NCI-H2196 treated with DMSO at 0.1 percent for 48 hours (cell line): ENCODE measurements at regions not wholly inside any gene's neighbourhood (a gene's known extent, or its start where the extent isn't known, plus 50 kb on each side); places are given as distances from the start of the nearest gene placed in this dataset.
"Not testable (repeated sequence)": the region's sequence is repeated elsewhere in the genome, so short reads cannot be mapped to it uniquely, and the experiment has no call there.

Experiments
- DNase-seq: peaks from one replicate; lab custom pipeline; 2025; ENCODE audit not compliant: unreplicated experiment; lab: John Stamatoyannopoulos, UW

DNA sequence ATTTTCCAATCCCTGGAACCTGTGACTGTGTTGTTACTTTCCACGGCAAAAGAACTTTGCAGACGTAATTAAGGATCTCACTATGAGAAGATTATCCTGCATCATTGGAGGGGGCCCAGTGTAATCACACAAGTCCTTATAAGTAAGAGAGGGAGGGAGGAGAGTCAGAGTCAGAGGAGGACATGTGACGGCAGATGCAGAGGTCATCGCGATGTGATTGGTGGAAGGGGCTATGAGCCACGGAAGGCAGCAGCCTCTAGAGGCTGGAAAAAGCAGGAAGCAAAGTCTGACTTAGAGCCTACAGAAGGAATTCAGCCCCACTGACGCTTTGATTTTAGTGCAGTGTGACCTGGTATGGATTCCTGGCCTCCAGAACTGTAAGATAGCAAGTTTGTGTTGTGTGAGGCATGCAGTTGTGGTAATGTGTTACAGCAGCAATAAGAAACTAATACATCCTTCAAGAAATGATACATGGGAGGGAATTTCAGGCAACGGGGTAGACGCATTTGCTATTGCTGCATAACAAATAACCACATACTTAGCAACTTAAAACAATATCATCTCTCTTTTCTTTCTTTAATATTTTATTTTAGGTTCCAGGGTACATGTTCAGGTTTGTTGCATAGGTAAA is 112.7 kb upstream of the SERPINE2 start:
- no peak for DNase-seq

DNA sequence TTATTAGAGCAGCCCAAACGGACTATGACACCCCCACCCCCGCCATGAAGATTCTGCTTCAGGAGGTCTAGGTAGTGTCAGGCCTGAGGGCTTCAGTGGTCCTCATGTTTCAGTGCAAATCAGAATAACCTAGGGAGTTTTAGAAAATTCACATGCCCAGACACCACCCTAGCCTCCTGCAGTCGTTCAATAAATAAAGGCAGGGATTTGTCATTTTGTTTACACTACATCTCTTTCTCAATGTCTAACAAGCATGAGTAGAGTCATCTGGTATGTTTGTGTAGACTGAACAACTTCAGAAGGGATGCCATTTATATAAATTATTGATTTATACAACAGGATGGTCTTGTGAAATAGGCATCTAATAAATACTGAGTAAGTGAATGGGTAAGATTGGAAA is 112.1 kb upstream of the SERPINE2 start:
- no peak for DNase-seq

DNA sequence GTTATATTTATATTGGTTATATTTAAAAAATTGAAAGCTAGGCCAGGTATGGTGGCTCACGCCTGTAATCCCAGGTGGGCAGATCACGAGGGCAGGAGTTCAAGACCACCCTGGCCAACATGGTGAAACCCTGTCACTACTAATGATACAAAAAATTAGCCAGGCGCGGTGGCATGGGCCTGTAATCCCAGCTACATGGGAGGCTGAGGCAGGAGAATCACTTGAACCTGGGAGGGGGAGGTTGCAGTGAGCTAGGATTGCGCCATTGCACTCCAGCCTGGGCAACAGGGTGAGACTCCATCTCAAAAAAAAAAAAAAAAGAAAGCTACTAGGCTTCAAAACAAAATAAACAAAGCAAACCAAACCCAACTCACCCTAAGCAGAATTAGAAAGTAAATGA is 109.0 kb upstream of the SERPINE2 start:
- not testable (repeated sequence) for DNase-seq

DNA sequence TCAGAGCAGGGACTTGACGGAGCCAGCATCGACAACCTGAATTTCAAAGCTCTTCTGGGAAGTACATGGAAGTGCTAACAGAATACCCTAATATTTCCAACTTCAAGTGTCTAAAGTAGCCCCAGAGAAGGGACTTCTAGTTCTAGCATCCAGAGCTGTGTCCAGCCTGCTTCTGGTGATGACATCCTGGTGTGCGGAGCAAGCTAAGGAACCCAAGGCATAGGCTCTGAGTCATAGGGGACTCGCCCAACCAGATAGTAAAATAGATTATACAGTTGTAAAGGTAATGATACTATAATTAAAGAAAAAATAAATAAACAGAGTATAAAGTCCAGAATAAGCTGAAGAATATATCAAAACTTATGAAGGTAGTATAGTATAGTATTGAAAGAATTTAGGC is 108.1 kb upstream of the SERPINE2 start:
- DNase-seq = no peak

DNA sequence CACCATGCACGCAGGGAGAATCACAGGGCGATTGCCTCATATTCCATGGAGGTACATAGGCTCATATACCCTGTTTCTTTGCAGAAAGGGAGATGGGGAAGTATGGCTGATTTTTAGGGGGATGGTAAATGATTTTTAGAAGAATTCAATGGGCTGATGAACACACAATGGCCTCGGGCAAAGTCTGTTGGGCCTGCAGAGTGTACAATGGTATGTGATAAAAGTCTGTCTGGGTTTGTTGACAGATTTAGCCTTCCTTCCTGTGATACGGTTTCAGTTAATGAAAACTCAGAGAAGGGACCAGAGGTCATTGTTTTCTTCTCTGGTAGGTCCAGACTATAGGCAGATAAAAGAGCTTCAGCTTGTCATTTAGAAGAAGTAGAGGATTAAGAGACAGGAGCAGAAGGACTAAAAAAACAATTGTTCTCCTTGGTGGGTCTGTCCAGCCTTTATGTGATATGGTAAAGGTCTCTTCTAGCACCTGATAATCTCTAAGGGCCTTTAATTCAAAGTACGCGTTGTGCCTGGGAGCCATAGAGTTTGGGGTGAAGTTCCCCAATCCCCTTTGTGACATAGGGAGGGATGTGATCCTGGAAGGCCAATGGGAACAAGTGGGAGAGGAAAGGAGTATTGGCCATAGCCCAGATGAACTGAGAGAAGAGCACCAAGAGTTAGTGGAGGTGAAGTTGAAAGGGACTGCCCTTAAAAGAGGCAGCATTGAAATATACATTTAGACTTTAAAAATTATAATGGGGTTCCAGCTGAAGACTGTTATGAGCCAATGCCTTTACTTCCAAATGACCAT is 107.5 kb upstream of the SERPINE2 start:
- no peak for DNase-seq

DNA sequence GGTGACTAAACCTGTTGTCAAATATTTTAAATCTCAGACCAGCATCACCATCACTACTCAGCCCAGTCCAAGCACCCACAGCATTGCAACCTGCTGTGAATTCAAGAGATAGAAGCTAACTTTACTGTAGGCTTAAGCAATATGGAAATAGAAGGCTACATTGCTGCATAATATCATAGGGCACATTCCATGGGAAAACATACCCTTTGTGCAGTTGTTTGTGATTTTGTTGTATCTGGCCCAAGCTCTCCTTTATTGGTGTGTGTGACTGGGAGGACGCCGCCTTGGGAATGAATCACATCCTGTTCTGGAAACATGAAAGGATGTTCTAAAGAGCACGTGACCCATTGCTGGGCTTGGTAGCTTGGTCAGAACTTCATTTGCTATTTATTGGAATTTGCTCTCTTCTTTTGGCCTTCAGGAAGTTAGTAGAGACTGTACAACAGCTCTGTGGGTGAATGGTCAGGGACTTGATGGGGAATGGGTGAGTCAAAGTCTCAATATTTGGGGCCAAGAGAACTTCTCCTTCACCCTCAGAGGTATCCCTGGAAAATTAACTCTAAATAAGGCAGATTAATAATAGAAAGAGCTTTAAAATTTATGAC is 106.8 kb upstream of the SERPINE2 start:
- DNase-seq = no peak

DNA sequence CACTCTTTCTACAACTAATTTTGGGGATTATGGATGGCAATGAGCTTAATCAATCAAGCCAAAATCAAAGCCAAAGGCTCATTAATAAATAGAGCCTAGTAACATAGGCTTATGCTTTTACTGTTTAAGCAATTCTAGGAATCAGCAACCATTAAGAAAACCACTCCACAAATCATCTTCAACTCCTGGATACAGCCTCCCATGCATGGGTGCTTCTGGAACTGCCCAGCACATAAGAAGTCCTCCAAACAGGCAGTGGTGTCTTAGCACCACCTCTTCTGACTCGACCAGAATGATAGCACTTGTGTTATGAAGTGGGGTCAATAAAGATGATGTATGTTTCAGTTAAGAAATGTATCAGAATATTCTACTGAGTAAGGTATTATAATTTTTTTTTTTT is 104.4 kb upstream of the SERPINE2 start:
- DNase-seq = no peak

DNA sequence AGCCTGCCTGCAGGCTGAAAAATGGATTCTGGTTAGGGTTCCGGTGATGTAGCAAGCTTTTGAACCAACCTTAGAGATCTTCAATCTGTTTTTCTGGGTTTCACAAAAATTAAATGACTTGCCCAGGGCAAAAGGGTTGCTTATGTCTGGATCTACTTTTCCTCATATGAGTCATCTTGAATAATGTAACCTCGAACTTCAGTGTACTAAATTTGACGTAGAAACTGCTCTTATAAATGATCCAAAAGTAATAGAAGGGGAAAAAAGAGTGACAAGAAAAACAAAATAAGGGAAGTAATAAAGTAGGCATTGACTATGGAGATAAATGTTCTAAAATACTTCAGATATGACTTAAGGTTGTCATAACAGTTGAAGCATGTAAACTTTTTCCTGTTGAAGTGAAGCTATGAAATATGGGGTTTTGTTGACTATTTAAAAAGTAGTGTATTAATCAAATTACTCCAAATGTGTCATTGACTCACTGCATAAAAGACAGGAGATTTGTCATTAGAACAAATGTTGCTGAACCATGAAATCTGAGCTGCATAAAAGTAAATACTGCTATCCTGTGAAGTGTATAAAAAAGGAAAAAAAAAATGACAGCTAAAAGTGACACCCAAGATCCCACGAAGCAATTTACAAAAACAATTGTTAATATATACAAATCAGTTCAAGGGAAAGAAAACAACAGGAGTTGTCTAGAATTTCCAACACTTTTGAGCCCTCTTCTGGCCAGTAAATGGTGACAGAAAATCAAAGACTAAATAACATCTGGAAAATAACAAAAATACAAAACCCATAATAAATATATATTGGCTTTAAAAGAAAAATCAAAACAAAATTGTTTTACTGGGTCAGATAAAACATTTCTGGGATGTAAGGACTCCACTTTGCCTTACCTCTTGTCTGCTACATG is 103.6 kb upstream of the SERPINE2 start:
- no peak for DNase-seq

DNA sequence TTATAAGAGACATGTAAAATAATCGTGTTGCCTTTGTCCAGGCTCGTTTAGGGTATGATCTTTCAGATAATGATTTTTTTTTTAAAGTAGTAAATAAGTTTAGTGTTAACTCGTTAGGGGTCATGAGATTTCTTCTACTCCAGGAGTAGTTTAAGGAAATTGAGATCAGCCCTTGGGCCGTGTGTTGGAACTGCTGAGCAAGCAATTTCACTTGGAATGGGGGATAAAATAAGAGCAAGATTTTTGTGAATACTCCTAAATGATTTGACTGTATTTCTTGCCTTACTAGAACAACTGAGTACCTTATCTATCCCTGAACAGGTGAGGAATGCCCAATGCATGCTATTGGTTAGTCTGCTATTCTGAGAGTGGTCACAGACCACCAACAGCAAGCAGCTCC is 102.2 kb upstream of the SERPINE2 start:
- DNase-seq = no peak

DNA sequence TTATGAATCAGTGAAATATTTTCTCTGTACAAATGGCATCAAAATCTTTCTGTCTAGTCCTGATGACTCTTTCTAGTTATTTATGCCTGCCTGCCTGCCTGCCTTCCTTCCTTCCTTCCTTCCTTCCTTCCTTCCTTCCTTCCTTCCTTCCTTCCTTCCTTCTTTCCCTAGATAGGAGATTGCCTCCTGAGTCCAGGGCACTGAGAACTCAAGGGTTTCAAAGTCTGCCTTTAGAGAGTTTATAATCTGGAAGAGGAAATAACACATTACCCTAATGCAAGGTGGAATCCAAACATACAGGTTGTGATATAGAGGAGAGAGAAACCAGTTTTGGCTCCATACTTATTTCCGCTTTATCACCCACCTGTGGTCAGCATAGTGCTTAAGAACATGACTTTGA is 98.1 kb upstream of the SERPINE2 start:
- DNase-seq = no peak

DNA sequence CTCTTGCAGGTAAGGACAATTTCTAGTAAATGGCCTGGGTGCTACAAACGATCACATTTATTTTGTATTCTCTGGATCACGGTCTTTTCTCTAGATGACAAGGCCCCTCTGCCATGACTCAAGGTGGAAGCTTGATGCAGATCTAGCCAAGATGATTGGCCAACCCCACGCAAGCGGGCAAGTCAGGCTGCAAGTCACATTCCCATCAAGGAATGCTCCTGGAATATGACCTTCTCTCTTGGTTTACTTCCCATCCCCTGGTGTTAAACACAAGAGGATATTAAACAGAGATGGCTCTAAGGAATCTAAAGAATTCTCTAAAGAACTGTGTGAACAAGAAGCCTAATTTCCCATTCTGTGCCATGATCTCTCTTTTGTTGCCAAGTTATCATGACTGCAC is 97.3 kb upstream of the SERPINE2 start:
- DNase-seq = no peak

DNA sequence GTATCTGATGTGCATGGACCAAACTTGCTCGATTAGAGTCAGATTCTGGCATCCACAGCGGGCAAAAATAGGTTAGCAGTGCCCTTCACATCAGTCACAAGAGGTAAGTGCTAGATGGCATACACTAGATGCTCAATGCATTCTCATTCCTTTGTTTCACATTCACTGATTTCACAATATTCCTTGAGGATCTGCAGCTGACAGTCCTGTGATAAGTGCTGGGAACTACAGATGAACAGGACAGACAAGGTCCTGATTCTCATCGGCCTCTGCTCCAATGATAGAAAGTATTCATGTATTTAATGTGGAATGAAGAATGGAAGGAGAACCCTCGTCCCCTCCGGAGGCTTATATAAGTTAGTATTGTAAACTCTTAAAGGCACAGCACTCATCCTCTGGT is 96.8 kb upstream of the SERPINE2 start:
- no peak for DNase-seq

DNA sequence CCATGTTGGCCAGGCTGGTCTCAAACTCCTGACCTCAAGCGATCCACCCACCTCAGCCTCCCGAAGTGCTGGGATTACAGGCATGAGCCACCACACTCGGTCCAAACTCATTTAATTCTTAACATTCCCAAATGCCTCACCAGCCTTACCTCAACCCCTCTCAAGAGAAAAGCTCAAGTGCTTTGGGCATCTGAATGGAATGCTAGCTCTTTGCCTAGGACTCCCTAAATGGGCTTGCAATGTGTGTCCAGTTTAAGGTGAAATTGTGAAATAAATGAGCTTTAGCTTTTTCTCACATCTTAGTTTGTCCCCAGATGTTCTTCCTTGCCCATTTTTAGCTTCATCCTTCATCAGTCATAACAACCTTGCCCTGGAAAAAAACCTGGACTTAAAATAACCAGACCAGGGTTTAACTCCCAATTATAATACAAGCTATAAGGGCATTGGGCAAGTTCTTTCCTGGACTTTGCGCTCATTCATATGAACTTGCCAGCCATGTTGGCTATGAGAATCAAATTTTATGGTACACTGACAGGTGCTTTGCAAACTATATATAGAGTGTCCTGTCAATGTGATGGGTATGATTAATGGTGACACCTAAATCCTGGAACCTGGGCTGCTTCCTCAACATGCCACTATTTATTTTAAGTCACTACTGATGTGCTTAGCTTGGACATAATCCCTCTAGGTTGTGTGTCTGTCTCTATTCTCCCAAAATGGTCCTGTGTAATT is 95.1 kb upstream of the SERPINE2 start:
- no peak for DNase-seq

DNA sequence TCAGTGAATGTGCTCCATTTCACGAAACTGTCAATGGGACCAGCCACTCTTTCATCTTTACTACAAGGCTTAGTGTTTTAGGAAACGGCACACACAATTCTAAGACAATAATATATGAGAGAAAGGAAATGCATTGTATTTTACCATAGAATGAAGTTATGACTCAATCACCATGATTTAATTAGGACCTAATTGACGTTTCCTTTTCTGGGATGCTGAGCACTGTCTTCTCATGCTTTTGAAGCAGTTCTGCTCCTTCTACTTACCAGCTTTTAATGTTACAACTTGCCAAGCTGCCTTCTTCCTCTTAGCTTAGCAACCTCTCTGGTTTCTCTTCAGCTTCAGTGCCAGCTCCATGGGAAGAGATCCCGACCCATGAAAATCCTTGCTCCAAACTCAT is 94.3 kb upstream of the SERPINE2 start:
- no peak for DNase-seq

DNA sequence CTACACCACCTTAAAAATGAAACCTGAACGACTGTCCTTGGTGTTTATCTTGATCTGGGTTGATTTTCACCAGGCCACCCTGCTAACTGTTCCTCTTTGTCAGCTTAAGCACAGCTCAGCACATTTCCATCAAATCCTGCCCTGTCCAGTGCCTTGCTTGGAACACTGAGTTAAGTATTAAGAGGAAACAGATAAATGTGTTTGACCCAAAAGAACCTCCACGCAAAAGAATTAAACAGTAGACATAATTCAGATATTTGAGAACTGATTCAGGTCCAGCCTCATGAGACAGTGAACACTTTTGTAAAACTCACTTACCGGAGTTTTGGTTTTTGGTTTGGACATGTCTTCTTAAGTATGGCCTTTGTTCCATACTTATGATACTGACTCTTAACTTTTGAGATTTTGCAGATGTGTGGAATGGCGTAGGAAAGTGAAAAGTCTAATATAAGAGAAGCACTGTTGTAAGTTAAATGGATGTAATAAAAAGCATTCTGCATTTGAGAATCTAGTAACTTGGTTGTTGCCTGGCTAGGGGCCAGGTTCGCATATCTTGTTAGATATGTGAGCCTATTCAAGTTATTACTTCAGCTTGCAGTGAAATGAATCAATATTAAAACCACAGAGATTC is 88.9 kb upstream of the SERPINE2 start:
- DNase-seq = no peak

DNA sequence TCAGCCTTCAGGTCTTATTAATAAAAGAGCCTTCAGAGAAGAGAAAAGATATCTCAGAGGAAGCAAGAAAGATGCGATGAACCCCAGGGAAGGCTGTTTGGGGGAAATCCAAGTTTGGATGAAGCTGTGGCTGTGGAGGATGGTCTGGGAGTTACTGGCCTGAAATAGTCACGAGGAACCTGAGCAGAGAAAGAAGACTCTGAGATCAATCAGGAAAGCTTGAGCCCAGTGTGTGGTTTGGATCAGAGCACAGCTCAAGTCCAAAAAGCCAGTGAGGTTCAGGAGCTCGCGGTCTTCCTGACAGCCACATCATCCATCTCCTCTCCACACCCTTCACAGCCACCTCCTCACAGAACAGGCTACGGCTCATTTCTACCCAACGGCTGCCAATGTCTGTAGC is 87.4 kb upstream of the SERPINE2 start:
- DNase-seq = no peak

DNA sequence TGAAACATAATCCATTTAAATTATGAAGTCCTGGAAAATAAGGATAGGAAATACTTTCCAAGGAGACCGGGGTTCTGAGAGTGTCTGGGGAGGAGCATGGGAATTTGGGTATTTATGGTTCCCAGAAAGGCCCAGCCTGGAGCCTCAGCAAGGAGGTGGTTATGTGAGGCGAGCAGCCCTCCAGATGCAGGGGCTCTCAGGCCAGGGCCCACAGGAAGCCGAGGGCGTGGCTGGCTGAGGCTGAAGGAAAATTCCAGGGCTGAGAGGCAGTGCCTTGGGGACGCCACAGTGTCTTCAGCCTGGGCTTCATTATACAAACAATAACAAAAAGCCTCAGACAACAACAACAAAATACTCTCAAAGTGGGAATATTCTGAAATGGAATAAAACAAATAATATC is 86.9 kb upstream of the SERPINE2 start:
- DNase-seq = no peak

DNA sequence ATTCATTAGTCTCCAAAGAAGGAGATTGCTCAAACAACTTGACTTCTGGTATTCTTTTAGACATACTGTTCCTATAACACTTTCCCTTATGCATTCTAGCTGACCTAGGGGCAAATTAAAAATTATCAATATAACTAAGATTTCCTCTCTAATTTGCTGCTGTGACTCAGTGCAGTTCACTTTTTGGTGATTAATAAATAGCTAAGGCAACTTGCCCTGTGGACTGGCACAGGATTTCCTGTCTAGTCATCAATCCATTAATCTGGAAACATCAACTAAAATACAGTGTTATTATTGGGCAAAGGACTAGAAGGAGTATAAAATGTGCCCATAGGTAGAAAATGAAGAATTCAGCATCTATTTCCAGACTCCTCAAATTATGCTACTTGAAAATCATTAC is 83.5 kb upstream of the SERPINE2 start:
- DNase-seq = no peak

DNA sequence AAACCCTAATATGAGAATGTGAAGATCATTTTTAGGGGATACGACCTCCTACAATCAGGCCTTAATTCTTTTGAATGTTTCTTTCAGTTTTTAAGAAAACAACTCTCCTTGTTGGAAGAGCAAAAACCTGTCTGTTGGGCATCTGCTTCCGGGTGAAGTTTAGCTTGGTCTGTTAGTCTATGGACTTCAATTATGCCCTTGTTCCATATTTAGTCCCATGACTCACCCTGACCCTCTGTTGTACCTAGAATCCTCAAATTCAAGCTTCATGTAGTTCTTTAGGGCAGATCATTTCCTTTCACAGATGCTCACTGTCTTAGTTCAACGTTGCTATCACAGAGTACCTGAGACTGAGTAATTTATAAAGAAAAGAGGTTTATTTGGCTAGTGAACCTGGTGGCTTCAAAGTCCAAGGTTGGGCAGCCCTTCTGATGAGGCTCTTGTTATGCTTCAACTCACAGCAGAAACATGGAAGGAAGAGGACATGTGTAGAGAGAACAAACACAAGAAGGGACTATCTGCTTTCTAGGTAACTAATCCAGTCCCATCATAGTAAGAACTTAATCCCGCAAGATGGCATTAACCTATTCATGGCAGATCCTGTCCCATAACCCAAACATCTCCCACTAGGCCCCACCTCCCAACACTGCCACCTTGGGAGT is 82.5 kb upstream of the SERPINE2 start:
- no peak for DNase-seq

DNA sequence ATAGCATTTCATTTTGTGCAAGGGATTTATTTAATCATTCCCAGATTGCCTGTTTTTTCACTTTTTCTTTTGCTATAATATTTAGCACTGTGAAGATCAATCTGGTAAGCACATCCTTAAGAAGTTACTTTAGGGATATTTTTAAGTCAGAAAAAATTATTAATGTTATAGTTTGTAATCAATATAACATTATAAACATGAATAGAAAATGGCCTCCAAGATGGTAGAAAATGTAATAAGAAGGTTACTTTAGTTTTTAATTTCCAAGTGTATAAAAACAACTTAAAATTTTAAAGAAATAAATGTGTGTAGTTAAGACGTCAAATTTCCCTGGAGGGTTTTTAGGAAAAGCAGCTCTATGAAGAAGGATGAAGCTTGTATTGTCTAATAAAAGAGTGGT is 81.9 kb upstream of the SERPINE2 start:
- no peak for DNase-seq
